MCF 10A (cell line): ENCODE measurements at regions not wholly inside any gene's neighbourhood (a gene's known extent, or its start where the extent isn't known, plus 50 kb on each side); places are given as distances from the start of the nearest gene placed in this dataset.
"Not testable (repeated sequence)": the region's sequence is repeated elsewhere in the genome, so short reads cannot be mapped to it uniquely, and the experiment has no call there.

Source experiments
- BruUV-seq: library from RNA; stranded (reverse); fragments of 400-500 nt; replicated peaks from 2 replicates; lab custom pipeline; 2021; lab: Mats Ljungman, UMichigan
- CTCF ChIA-PET: fragments of 300-600 bp; sonication (Branson Sonifier 250); formaldehyde crosslinking; extraction: SDS; loops from one replicate; lab custom pipeline; 2021; ENCODE audit warnings: antibody characterized with exemption, inconsistent platforms; lab: Yijun Ruan, JAX
- POLR2A ChIA-PET: fragments of 300-600, 350-650 bp; sonication (Branson Sonifier 250); formaldehyde crosslinking; extraction: SDS; loops from one replicate; lab custom pipeline; 2020; ENCODE audit warnings: antibody characterized with exemption, inconsistent platforms; lab: Yijun Ruan, JAX
- DNase-seq: peaks from one replicate; pipeline ENCODE4 v3.0.0-alpha.2; 2018; ENCODE audit not compliant: unreplicated experiment
- H3K27ac Mint-ChIP-seq: one replicate; pipeline ENCODE4 v1.8.0; 2022; ENCODE audit warnings: mild to moderate bottlenecking, low read depth, mixed read lengths; ENCODE audit not compliant: unreplicated experiment
- H3K27me3 Mint-ChIP-seq: one replicate; pipeline ENCODE4 v1.8.0; 2022; ENCODE audit warnings: mixed read lengths; ENCODE audit not compliant: insufficient read depth, unreplicated experiment
- H3K36me3 Mint-ChIP-seq: one replicate; pipeline ENCODE4 v1.8.0; 2022; ENCODE audit warnings: mild to moderate bottlenecking, moderate library complexity, mixed read lengths; ENCODE audit not compliant: insufficient read depth, unreplicated experiment
- H3K4me1 Mint-ChIP-seq: one replicate; pipeline ENCODE4 v1.8.0; 2022; ENCODE audit warnings: mixed read lengths; ENCODE audit not compliant: insufficient read depth, unreplicated experiment
- H3K4me3 Mint-ChIP-seq: one replicate; pipeline ENCODE4 v1.8.0; 2022; ENCODE audit warnings: mild to moderate bottlenecking, moderate library complexity, mixed read lengths; ENCODE audit not compliant: unreplicated experiment
- H3K9me3 Mint-ChIP-seq: one replicate; pipeline ENCODE4 v1.8.0; 2022; ENCODE audit warnings: mixed read lengths; ENCODE audit not compliant: unreplicated experiment
- CTCF ChIP-seq: fragments of 200-600 bp; IDR thresholded peaks from one replicate; pipeline ENCODE4 v1.8.0; 2022; ENCODE audit warnings: antibody characterized with exemption, mild to moderate bottlenecking; ENCODE audit not compliant: unreplicated experiment
- intact Hi-C: fragments of 100-400 bp; cut with micrococcal nuclease; formaldehyde crosslinking; loops from 2 replicates; pipeline ENCODE4 v1.14.1; 2022

DNA sequence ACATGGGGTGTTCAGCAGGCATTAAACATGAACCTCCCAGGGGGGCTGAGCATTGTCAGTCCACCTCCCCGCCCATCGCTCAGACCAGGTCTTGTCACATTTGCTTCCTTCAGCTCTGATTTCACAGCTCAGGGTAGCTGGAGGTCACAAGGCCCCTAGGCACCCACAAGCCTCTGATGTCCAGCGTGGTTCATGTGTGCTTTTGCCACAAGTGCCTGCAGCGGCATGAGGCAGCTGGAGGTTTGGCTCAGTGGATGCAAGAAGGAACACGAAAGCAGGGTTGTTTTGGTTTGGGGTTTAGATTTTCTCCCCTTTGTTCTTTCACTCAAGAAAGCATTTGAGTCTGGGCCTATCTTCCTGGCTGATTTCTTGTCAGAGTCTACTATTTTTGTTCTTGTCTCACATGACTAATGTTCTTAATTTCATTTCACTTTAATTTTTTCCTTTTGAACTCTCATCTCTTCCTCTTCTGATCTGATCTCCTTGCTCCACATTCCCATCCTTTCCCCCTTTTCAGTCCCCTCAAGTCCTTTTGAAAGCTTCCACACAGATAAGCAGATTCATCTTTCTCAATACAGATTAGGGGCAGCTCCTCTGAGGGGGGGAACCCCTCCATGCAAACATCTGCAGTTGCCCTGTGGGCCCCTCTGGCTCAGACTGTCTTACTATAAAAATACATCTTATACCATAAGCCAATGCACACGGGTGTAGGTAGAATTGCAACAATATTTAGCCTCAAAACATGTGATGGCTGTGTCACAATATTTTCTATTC lies 68.1 kb upstream of the CEP85L start:
- H3K9me3 Mint-ChIP-seq: no peaks in the 10 kb centered on the region
- H3K27ac Mint-ChIP-seq: no peak overlapping the region
- BruUV-seq: no TSS peak
- H3K36me3 Mint-ChIP-seq: no peaks in the 10 kb centered on the region
- TF ChIP-seq CTCF: no peak
- no peak for DNase-seq
- H3K27me3 Mint-ChIP-seq: no peaks in the 10 kb centered on the region
- peaks cover 4% of the 10 kb centered on the region for H3K4me1 Mint-ChIP-seq
- intact Hi-C loops: no loop called here
- ChIA-PET CTCF (interaction anchor here (0.5 to 1.0 kb wide), 2 partner anchors 18 to 30 kb away, joined by 3 to 4 read pairs; no protein-coding TSS in a partner anchor), POLR2A (no interaction called here)
- no peak overlapping the region for H3K4me3 Mint-ChIP-seq

DNA sequence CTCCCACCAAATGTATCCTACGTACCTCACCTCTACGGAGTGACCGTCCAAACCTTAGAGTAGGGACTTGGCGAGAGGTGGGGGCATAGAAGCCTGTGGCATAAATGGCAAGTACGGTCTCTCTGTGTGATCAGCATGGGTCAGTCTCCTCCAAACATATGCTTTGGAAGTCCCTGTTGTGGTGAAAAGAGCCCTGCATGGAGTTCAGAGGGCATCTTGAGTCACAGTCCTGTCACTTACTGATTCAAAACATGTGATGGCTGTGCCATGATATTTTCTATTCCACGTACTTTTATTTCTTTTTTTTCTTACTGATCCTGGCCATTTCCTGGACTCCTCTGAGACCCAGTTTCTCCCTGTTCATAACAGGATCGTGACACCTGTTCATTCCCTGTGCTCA lies 67.5 kb upstream of the CEP85L start:
- POLR2A ChIA-PET: no interaction called here
- no peak for TF ChIP-seq CTCF
- intact Hi-C loops: no loop called here
- Mint-ChIP-seq H3K27ac (no peak overlapping the region), H3K27me3 (no peaks in the 10 kb centered on the region), H3K36me3 (no peaks in the 10 kb centered on the region), H3K9me3 (no peaks in the 10 kb centered on the region), H3K4me3 (no peak overlapping the region), H3K4me1 (peaks cover 4% of the 10 kb centered on the region)
- DNase-seq: no peak
- CTCF ChIA-PET: no interaction called here
- BruUV-seq: no TSS peak

- no peak for TF ChIP-seq CTCF
- DNase-seq: no peak
- ChIA-PET POLR2A (no interaction called here), CTCF (no interaction called here)
- no TSS peak for BruUV-seq
- Mint-ChIP-seq H3K4me1 (peaks cover 2% of the 10 kb centered on the region), H3K4me3 (no peak overlapping the region), H3K36me3 (no peaks in the 10 kb centered on the region), H3K9me3 (no peaks in the 10 kb centered on the region), H3K27ac (no peak overlapping the region), H3K27me3 (no peaks in the 10 kb centered on the region)
- intact Hi-C loops: no loop called here
These were observed 66.9 kb upstream of the CEP85L start for GRCh38 chr6:118718297-118718696.

DNA sequence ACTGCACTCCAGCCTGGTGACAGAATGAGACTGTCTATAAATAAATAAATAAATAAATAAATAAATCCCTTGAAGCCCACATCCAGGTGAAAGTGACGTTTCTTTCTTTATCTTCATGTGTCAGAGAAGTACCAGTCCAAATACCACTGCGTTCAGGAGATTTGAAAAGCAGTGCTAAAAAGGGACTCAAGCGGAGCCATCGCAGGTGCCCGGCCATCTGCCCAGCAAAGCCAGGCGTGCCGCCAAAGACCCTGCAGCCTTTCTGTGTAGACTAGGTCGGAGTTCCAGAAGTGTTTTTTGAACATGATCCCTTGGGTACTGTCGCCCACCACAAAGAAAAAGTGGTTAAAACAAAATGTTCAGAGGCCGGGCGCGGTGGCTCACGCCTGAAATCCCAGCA lies 65.7 kb upstream of the CEP85L start:
- H3K4me1 Mint-ChIP-seq: peaks cover 6% of the 10 kb centered on the region
- no peaks in the 10 kb centered on the region for H3K9me3 Mint-ChIP-seq
- no peak for DNase-seq
- ChIA-PET CTCF (no interaction called here), POLR2A (no interaction called here)
- H3K36me3 Mint-ChIP-seq: no peaks in the 10 kb centered on the region
- no peak overlapping the region for H3K4me3 Mint-ChIP-seq
- TF ChIP-seq CTCF: no peak
- no peak overlapping the region for H3K27ac Mint-ChIP-seq
- intact Hi-C loops: no loop called here
- BruUV-seq: no TSS peak
- no peaks in the 10 kb centered on the region for H3K27me3 Mint-ChIP-seq

DNA sequence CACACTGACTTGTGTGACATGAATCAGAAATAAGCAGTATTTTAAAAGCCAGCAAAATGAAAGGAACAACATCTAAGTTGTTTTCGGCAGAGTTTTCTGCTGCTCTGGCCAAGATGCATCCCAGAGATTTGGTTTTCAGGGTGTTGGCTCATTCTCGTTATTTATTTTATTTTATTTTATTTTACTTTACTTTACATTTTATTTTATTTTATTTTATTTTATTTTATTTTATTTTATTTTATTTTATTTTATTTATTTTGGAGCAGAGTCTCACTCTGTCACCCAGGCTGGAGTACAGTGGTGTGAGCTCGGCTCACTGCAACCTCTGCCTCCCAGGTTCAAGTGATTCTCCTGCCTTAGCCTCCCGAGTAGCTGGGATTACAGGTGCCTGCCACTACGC lies 64.5 kb upstream of the CEP85L start:
- H3K4me3 Mint-ChIP-seq, POLR2A ChIA-PET, H3K4me1 Mint-ChIP-seq, H3K27ac Mint-ChIP-seq, DNase-seq, H3K36me3 Mint-ChIP-seq, H3K27me3 Mint-ChIP-seq, intact Hi-C loops, H3K9me3 Mint-ChIP-seq, CTCF ChIA-PET, BruUV-seq: not testable (repeated sequence)
